Stimulated activated CD4-positive, alpha-beta T cell treated with anti-CD3 and anti-CD28 coated beads, Interleukin-12 subunit alpha, Interleukin-12 subunit beta, amount 100 ng/mL, for 4 hours (primary cell): ENCODE measurements at regions not wholly inside any gene's neighbourhood (a gene's known extent, or its start where the extent isn't known, plus 50 kb on each side); places are given as distances from the start of the nearest gene placed in this dataset.
"Not testable (repeated sequence)": the region's sequence is repeated elsewhere in the genome, so short reads cannot be mapped to it uniquely, and the experiment has no call there.

Experiments
- DNase-seq: peaks from one replicate; pipeline ENCODE4 v3.0.0-alpha.2; 2020

- DNase-seq = no peak
Observed at GRCh38 chr11:87454241-87454640, 416.5 kb downstream of the TMEM135 start.

- no peak for DNase-seq
Observed at GRCh38 chr11:87453531-87454089, 415.9 kb downstream of the TMEM135 start.

GRCh38 chr11:87452025-87452424 lies 414.3 kb downstream of the TMEM135 start:
- DNase-seq = not testable (repeated sequence)

- DNase-seq = no peak
Observed at GRCh38 chr11:87451395-87451794, 413.7 kb downstream of the TMEM135 start.

GRCh38 chr11:87447606-87448005 lies 409.9 kb downstream of the TMEM135 start:
- no peak for DNase-seq

GRCh38 chr11:87444993-87445392 lies 407.3 kb downstream of the TMEM135 start:
- no peak for DNase-seq

- no peak for DNase-seq
Observed at GRCh38 chr11:87443707-87444106, 406.0 kb downstream of the TMEM135 start.

GRCh38 chr11:87440076-87440770 lies 402.5 kb downstream of the TMEM135 start:
- no peak for DNase-seq

GRCh38 chr11:87438416-87438815 lies 400.7 kb downstream of the TMEM135 start:
- DNase-seq = no peak

GRCh38 chr11:87437844-87438223 lies 400.1 kb downstream of the TMEM135 start:
- DNase-seq = no peak

- DNase-seq = no peak
Observed at GRCh38 chr11:87437133-87437843, 399.6 kb downstream of the TMEM135 start.

- no peak for DNase-seq
Observed at GRCh38 chr11:87432022-87432421, 394.3 kb downstream of the TMEM135 start.

- DNase-seq = no peak
Observed at GRCh38 chr11:87431392-87431791, 393.7 kb downstream of the TMEM135 start.

- no peak for DNase-seq
Observed at GRCh38 chr11:87430821-87431220, 393.1 kb downstream of the TMEM135 start.

GRCh38 chr11:87429996-87430395 lies 392.3 kb downstream of the TMEM135 start:
- no peak for DNase-seq

- no peak for DNase-seq
Observed at GRCh38 chr11:87428266-87428665, 390.5 kb downstream of the TMEM135 start.

- no peak for DNase-seq
Observed at GRCh38 chr11:87425943-87426342, 388.2 kb downstream of the TMEM135 start.

GRCh38 chr11:87425391-87425790 lies 387.7 kb downstream of the TMEM135 start:
- DNase-seq = no peak

- no peak for DNase-seq
Observed at GRCh38 chr11:87423161-87423560, 385.4 kb downstream of the TMEM135 start.

- no peak for DNase-seq
Observed at GRCh38 chr11:87422566-87422965, 384.8 kb downstream of the TMEM135 start.

- no peak for DNase-seq
Observed at GRCh38 chr11:87421422-87421821, 383.7 kb downstream of the TMEM135 start.

- DNase-seq = no peak
Observed at GRCh38 chr11:87417951-87418350, 380.2 kb downstream of the TMEM135 start.

GRCh38 chr11:87405843-87406242 lies 368.1 kb downstream of the TMEM135 start:
- DNase-seq = no peak

- no peak for DNase-seq
Observed at GRCh38 chr11:87405356-87405755, 367.6 kb downstream of the TMEM135 start.
